ENCODE measurements at regions not wholly inside any gene's neighbourhood (a gene's known extent, or its start where the extent isn't known, plus 50 kb on each side); places are given as distances from the start of the nearest gene placed in this dataset.

DNA sequence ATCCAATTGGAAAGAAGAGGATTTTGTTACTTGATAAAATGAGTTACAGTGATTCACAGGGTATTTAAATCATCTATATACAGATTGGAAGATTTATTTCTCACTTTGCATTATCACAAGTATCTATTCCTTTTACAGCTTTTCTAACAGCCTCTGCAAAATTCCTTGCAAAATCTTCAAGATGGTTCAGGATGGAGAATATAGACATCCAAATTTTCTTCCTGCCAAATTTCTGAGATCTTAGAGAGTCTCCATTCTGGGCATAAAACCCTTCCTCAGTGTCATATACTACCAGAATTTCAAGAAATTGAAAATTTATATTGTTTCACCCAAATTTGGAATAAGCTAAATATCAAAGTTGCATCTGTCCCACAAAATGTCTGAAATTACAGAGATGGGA is 259.1 kb upstream of the FAM174A start:
- no peak for TF ChIP-seq CHD2 (IDR thresholded peaks at IDR 0.05; ENCODE audit: low read length)
- Histone ChIP-seq H3K79me1 (ENCODE audit: low read depth, low read length) (no peaks in the 10 kb centered on the region), H2BK12ac (ENCODE audit: low read depth, low read length) (no peak overlapping the region), H3K9ac (replicated peaks in 1 of 4; ENCODE audit: extremely low read depth in 1 of 4, low read depth in 3 of 4, low read length in 3 of 4) (no peak overlapping the region), H4K91ac (replicated peaks; ENCODE audit: insufficient read length, low read length) (no peak overlapping the region), H3K4me2 (ENCODE audit: insufficient read depth in 1 of 2, low read depth in 2 of 2, low read length in 2 of 2) (no peak overlapping the region), H3K9me3 (ENCODE audit: insufficient read depth in 2 of 2, low read depth in 1 of 2, low read length in 1 of 2) (no peaks in the 10 kb centered on the region), H4K20me1 (replicated peaks in 1 of 2; ENCODE audit: control insufficient read depth in 1 of 2, insufficient read depth in 2 of 2, low read length in 2 of 2) (no peaks in the 10 kb centered on the region), H2AFZ (ENCODE audit: low read length) (no peak overlapping the region), H3K4me3 (ENCODE audit: extremely low read depth in 1 of 4, insufficient read depth in 2 of 4, low read depth in 3 of 4, low read length in 4 of 4) (no peak overlapping the region), H3K27me3 (replicated peaks in 1 of 4; ENCODE audit: control insufficient read depth in 3 of 4, extremely low read depth in 1 of 4, insufficient read depth in 3 of 4, low read length in 3 of 4) (no peaks in the 10 kb centered on the region), H4K5ac (ENCODE audit: insufficient read length, low read depth, low read length) (no peak overlapping the region), H2BK120ac (replicated peaks; ENCODE audit: low read depth, low read length) (no peak overlapping the region), H3K23ac (ENCODE audit: insufficient read length) (no peak overlapping the region), H4K8ac (ENCODE audit: extremely low read depth, insufficient read depth, low read length) (no peak overlapping the region), H2AK5ac (ENCODE audit: low read depth, low read length) (no peak overlapping the region), H3K14ac (ENCODE audit: insufficient read length) (no peak overlapping the region), H3K36me3 (ENCODE audit: control insufficient read depth in 2 of 4, insufficient read depth in 4 of 4, low read length in 3 of 4) (no peaks in the 10 kb centered on the region), H3K23me2 (ENCODE audit: low read depth, low read length) (no peaks in the 10 kb centered on the region), H3K4ac (replicated peaks; ENCODE audit: insufficient read length, low read depth, low read length) (no peak overlapping the region), H3K79me2 (ENCODE audit: control insufficient read depth in 1 of 2, insufficient read depth in 2 of 2, low read length in 2 of 2) (no peaks in the 10 kb centered on the region), H3K18ac (ENCODE audit: extremely low read depth, low read length) (no peak overlapping the region), H3K56ac (replicated peaks; ENCODE audit: insufficient read length, low read depth, low read length) (no peak overlapping the region), H2BK20ac (ENCODE audit: low read length) (no peak overlapping the region), H3K27ac (ENCODE audit: low read depth, low read length) (no peak overlapping the region), H2BK15ac (ENCODE audit: low read length) (no peak overlapping the region), H2BK5ac (ENCODE audit: low read depth, low read length) (no peak overlapping the region), H3K4me1 (replicated peaks in 1 of 4; ENCODE audit: control insufficient read depth in 3 of 4, insufficient read depth in 4 of 4, low read length in 3 of 4) (no peaks in the 10 kb centered on the region)
- ChIA-PET POLR2A (ENCODE audit: partially characterized antibody) (no interaction called here), CTCF (ENCODE audit: partially characterized antibody) (interaction anchor here (1.0 kb wide), 1 partner anchor 151 kb away, joined by 3 read pairs; no protein-coding TSS in a partner anchor)
- no peak for FAIRE-seq
- no peak for DNase-seq (ENCODE audit: low read depth in 1 of 2, low spot score in 2 of 2)

All from H1 (cell line).